Transverse colon (tissue), 4 donors: ENCODE measurements at regions not wholly inside any gene's neighbourhood (a gene's known extent, or its start where the extent isn't known, plus 50 kb on each side); places are given as distances from the start of the nearest gene placed in this dataset.
A peak's percentile ranks its signal among the peaks of the same experiment; 100 is the strongest.

Source experiments
- DNase-seq: peaks from one replicate; pipeline ENCODE4 v3.0.0-alpha.2; 2019
- H3K27ac ChIP-seq, 4 donors: fragments of 200-600 bp; sonication (generic); 2 replicates each; pipeline ENCODE4 v1.5.1; 2016 to 2018; ENCODE audit warnings: inconsistent platforms in 4 of 4
- H3K27me3 ChIP-seq: fragments of 200-600 bp; sonication (generic); 2 replicates; pipeline ENCODE4 v1.5.1; 2017; ENCODE audit warnings: inconsistent platforms
- H3K36me3 ChIP-seq, 4 donors: fragments of 200-600 bp; sonication (generic); 2 replicates each; pipeline ENCODE4 v1.5.1; 2017 to 2019; ENCODE audit warnings: inconsistent platforms in 4 of 4
- H3K4me1 ChIP-seq, 4 donors: fragments of 200-600 bp; sonication (generic); 2 replicates each; pipeline ENCODE4 v1.5.1; 2017 to 2020; ENCODE audit warnings: inconsistent platforms in 4 of 4
- H3K4me3 ChIP-seq, 4 donors: fragments of 200-600 bp; sonication (generic); 1 replicate in 1 of 4; 2 replicates in 3 of 4; pipeline versions ENCODE4 v1.5.1 to v1.6.1; 2017 to 2019; ENCODE audit warnings: inconsistent platforms in 4 of 4
- H3K9me3 ChIP-seq, 2 donors: fragments of 200-600 bp; sonication (generic); 2 replicates each; pipeline ENCODE4 v1.5.1; 2017 to 2019; ENCODE audit warnings: inconsistent platforms in 2 of 2
- CTCF ChIP-seq, 5 experiments: fragments of 200-600 bp in 3 of 5; fragments of 450-650 bp in 2 of 5; sonication (generic) in 3 of 5; IDR thresholded peaks; 1 replicate in 2 of 5; 2 replicates in 3 of 5; pipeline ENCODE4 v1.5.1; 2016 to 2017; ENCODE audit warnings: antibody characterized with exemption in 5 of 5, inconsistent platforms in 3 of 5, mild to moderate bottlenecking in 2 of 5, moderate library complexity in 1 of 5
- EP300 ChIP-seq: sonication (generic); formaldehyde crosslinking; IDR thresholded peaks from one replicate; pipeline ENCODE4 v1.6.1; 2017; ENCODE audit warnings: antibody characterized with exemption, low read depth
- POLR2A ChIP-seq: fragments of 450-650 bp; IDR thresholded peaks from one replicate; pipeline ENCODE4 v1.6.1; 2016; ENCODE audit warnings: antibody characterized with exemption, mild to moderate bottlenecking, moderate library complexity
- POLR2AphosphoS5 ChIP-seq, 3 donors: sonication (generic); formaldehyde crosslinking; IDR thresholded peaks; one replicate each; pipeline ENCODE4 v1.6.1; 2016; ENCODE audit warnings: antibody characterized with exemption in 3 of 3
- WGBS, 2 donors: methylation state at CpG; one replicate each; pipeline ENCODE4 v1.1.5; 2018; ENCODE audit warnings: low coverage in 1 of 2; 5-methylcytosine and 5-hydroxymethylcytosine counted together
- in situ Hi-C, 4 donors: fragments of 200-750 bp; cut with MboI; loops; one replicate each; pipeline versions ENCODE4 v1.15.0 to v1.15.1; 2017; ENCODE audit warnings: low sequenced_read_pairs in 3 of 4, low pct_ligation_motif_present in 1 of 4, low pct_unique_long_range_greater_than_20kb in 1 of 4
- intact Hi-C: fragments of 100-400 bp; cut with DNase I; formaldehyde crosslinking; loops from one replicate; pipeline ENCODE4 v1.15.1; 2023; ENCODE audit warnings: low total_unique reads

- no peak overlapping the region for H3K27ac ChIP-seq
- no peaks in the 10 kb centered on the region for H3K9me3 ChIP-seq
- intact Hi-C loops (no loop called here), in situ Hi-C loops (no loop called here)
- 72 to 74% methylated on average over 1 of the region's 1 CpG for WGBS, 2 donors
- no peak for DNase-seq
- H3K36me3 ChIP-seq: no peaks in the 10 kb centered on the region
- H3K27me3 ChIP-seq: no peaks in the 10 kb centered on the region
- no peak for TF ChIP-seq POLR2A
- TF ChIP-seq POLR2AphosphoS5 (IDR thresholded peaks at IDR 0.05): no peak
- no peaks in the 10 kb centered on the region for H3K4me1 ChIP-seq
- no peak overlapping the region for H3K4me3 ChIP-seq
Observed at GRCh38 chr18:71807586-71807985, 736.6 kb downstream of the CBLN2 start.

DNA sequence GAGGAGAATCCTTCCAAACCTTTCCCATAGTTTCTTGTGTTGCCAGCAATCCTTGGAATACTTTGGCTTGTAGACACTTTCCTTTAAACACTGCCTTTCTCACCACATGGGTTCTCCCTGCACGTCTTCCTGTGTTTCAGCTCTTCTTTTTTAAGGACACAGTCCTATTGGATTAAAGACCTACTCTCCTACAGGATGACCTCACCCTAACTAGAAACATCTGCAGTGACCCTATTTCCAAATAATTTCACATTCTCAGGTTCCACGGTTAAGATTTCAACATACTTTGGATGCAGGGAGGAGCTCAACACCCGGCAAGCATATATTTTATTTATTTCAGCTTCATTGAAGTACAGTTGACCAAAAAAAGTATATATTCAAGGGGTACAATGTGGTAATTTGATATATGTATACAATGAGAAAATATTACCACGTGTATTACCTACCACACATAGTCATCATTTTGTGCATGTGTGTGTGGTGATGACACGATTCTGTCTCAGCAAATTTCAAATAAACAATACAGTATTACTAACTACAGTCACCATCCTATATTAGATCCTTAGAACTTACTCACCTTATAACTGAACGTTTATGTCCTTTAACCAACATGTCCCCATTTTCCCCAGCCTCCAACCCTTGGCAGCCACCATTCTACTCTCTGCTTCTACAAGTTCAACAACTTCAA is 745.0 kb downstream of the CBLN2 start:
- H3K27me3 ChIP-seq: no peaks in the 10 kb centered on the region
- WGBS, 2 donors: 66 to 71% methylated on average over 6 of the region's 6 CpGs
- no peaks in the 10 kb centered on the region for H3K9me3 ChIP-seq
- DNase-seq: no peak
- no peaks in the 10 kb centered on the region for H3K36me3 ChIP-seq
- H3K27ac ChIP-seq: no peak overlapping the region
- TF ChIP-seq CTCF (IDR thresholded peaks at IDR 0.05) (no peak), POLR2A (no peak), POLR2AphosphoS5 (IDR thresholded peaks at IDR 0.05) (no peak), EP300 (no peak)
- in situ Hi-C loops (no loop called here), intact Hi-C loops (no loop called here)
- H3K4me3 ChIP-seq: no peak overlapping the region
- H3K4me1 ChIP-seq: no peaks in the 10 kb centered on the region

GRCh38 chr18:71797554-71797953 is 746.6 kb downstream of the CBLN2 start:
- 85 to 98% methylated on average over 5 to 7 of the region's 7 CpGs for WGBS, 2 donors
- intact Hi-C loops (no loop called here), in situ Hi-C loops (no loop called here)
- H3K4me1 ChIP-seq: no peaks in the 10 kb centered on the region
- no peaks in the 10 kb centered on the region for H3K9me3 ChIP-seq
- TF ChIP-seq POLR2A: no peak
- TF ChIP-seq CTCF (IDR thresholded peaks at IDR 0.05): no peak
- TF ChIP-seq EP300: no peak
- TF ChIP-seq POLR2AphosphoS5 (IDR thresholded peaks at IDR 0.05): no peak
- no peaks in the 10 kb centered on the region for H3K27me3 ChIP-seq
- DNase-seq: no peak
- no peak overlapping the region for H3K27ac ChIP-seq
- no peaks in the 10 kb centered on the region for H3K36me3 ChIP-seq
- no peak overlapping the region for H3K4me3 ChIP-seq

GRCh38 chr18:71784777-71785176 is 759.4 kb downstream of the CBLN2 start:
- Histone ChIP-seq H3K27ac (no peak overlapping the region), H3K27me3 (no peaks in the 10 kb centered on the region), H3K9me3 (no peaks in the 10 kb centered on the region), H3K4me3 (no peak overlapping the region), H3K4me1 (no peaks in the 10 kb centered on the region), H3K36me3 (no peaks in the 10 kb centered on the region)
- in situ Hi-C loops (no loop called here), intact Hi-C loops (no loop called here)
- WGBS, 2 donors: 43 to 52% methylated on average over 3 to 4 of the region's 4 CpGs
- TF ChIP-seq POLR2A (no peak), CTCF (IDR thresholded peaks at IDR 0.05) (peak; percentile 11 to 34 (median 26))
- no peak for DNase-seq

GRCh38 chr18:71760541-71760940 is 783.6 kb downstream of the CBLN2 start:
- H3K9me3 ChIP-seq: peaks cover 0 to 6% of the 10 kb centered on the region in 2 donors
- WGBS, 2 donors: 60 to 67% methylated on average over 5 of the region's 5 CpGs

More at GRCh38 chr18:71760541-71760940, 783.6 kb downstream of the CBLN2 start:
- no peak for DNase-seq
- H3K27me3 ChIP-seq: no peaks in the 10 kb centered on the region
- H3K27ac ChIP-seq: no peak overlapping the region
- intact Hi-C loops (no loop called here), in situ Hi-C loops (no loop called here)
- no peak for TF ChIP-seq EP300
- no peak for TF ChIP-seq POLR2A
- no peak for TF ChIP-seq CTCF (IDR thresholded peaks at IDR 0.05)
- TF ChIP-seq POLR2AphosphoS5 (IDR thresholded peaks at IDR 0.05): no peak
- H3K4me1 ChIP-seq: no peaks in the 10 kb centered on the region
- no peaks in the 10 kb centered on the region for H3K36me3 ChIP-seq
- H3K4me3 ChIP-seq: no peak overlapping the region
